Mesendoderm (in vitro differentiated cells): ENCODE measurements at regions not wholly inside any gene's neighbourhood (a gene's known extent, or its start where the extent isn't known, plus 50 kb on each side); places are given as distances from the start of the nearest gene placed in this dataset.
A peak's percentile ranks its signal among the peaks of the same experiment; 100 is the strongest.

Experiments
- DNase-seq: peaks from one replicate; pipeline ENCODE4 v3.0.0; 2013
- H2AK5ac ChIP-seq: 2 replicates; pipeline ENCODE4 v1.6.1; 2013; ENCODE audit warnings: low read length, inconsistent platforms
- H2BK120ac ChIP-seq: 2 replicates; pipeline ENCODE4 v1.6.1; 2013; ENCODE audit warnings: low read depth, mild to moderate bottlenecking, low read length, moderate library complexity, mixed read lengths
- H2BK15ac ChIP-seq: replicated peaks from 2 replicates; pipeline ENCODE4 v1.6.1; 2013; ENCODE audit warnings: low read depth, mild to moderate bottlenecking, moderate library complexity
- H2BK5ac ChIP-seq: 2 replicates; pipeline ENCODE4 v1.6.1; 2013; ENCODE audit warnings: low read length, inconsistent platforms
- H3K18ac ChIP-seq: 2 replicates; pipeline ENCODE4 v1.6.1; 2013; ENCODE audit warnings: mild to moderate bottlenecking, low read length, mixed read lengths
- H3K23ac ChIP-seq: one replicate; pipeline ENCODE4 v1.6.1; 2013; ENCODE audit warnings: low read length
- H3K27ac ChIP-seq: 2 replicates; pipeline ENCODE4 v1.5.1; 2013; ENCODE audit warnings: low read depth, mild to moderate bottlenecking, inconsistent platforms, low read length, moderate library complexity
- H3K27me3 ChIP-seq: 2 replicates; pipeline ENCODE4 v1.6.1; 2013; ENCODE audit warnings: low read length, control low read depth, mild to moderate bottlenecking, inconsistent platforms; ENCODE audit not compliant: insufficient read depth, poor library complexity
- H3K36me3 ChIP-seq: 2 replicates; pipeline ENCODE4 v1.6.1; 2013; ENCODE audit warnings: low read length, inconsistent platforms; ENCODE audit not compliant: control insufficient read depth, insufficient read depth
- H3K4ac ChIP-seq: one replicate; pipeline ENCODE4 v1.6.1; 2013; ENCODE audit warnings: low read depth, mild to moderate bottlenecking, low read length, moderate library complexity
- H3K4me1 ChIP-seq: 2 replicates; pipeline ENCODE4 v1.6.1; 2013; ENCODE audit warnings: low read depth, low read length, inconsistent platforms; ENCODE audit not compliant: control insufficient read depth
- H3K4me2 ChIP-seq: 2 replicates; pipeline ENCODE4 v1.6.1; 2013; ENCODE audit warnings: low read length
- H3K4me3 ChIP-seq: 2 replicates; pipeline ENCODE4 v1.5.1; 2013; ENCODE audit warnings: mild to moderate bottlenecking, low read length
- H3K56ac ChIP-seq: one replicate; pipeline ENCODE4 v1.6.1; 2013; ENCODE audit warnings: low read length
- H3K79me1 ChIP-seq: 2 replicates; pipeline ENCODE4 v1.6.1; 2013; ENCODE audit warnings: low read length, inconsistent platforms
- H3K79me2 ChIP-seq: 2 replicates; pipeline ENCODE4 v1.6.1; 2013; ENCODE audit warnings: mild to moderate bottlenecking, low read length; ENCODE audit not compliant: control insufficient read depth, insufficient read depth
- H3K9ac ChIP-seq: 2 replicates; pipeline ENCODE4 v1.6.1; 2013; ENCODE audit warnings: low read length, inconsistent platforms
- H4K5ac ChIP-seq: one replicate; pipeline ENCODE4 v1.6.1; 2013; ENCODE audit warnings: low read length
- H4K8ac ChIP-seq: one replicate; pipeline ENCODE4 v1.6.1; 2013; ENCODE audit warnings: low read depth, mild to moderate bottlenecking, control low read depth, low read length, moderate library complexity
- WGBS: extraction: QIAGEN DNeasy Blood & Tissue Kit; methylation state at CpG from one replicate; pipeline ENCODE4 v1.1.7; 2013; ENCODE audit warnings: low lambda C conversion rate, missing lambda C conversion rate; ENCODE audit not compliant: insufficient coverage; ENCODE audit errors: extremely low coverage; 5-methylcytosine and 5-hydroxymethylcytosine counted together

DNA sequence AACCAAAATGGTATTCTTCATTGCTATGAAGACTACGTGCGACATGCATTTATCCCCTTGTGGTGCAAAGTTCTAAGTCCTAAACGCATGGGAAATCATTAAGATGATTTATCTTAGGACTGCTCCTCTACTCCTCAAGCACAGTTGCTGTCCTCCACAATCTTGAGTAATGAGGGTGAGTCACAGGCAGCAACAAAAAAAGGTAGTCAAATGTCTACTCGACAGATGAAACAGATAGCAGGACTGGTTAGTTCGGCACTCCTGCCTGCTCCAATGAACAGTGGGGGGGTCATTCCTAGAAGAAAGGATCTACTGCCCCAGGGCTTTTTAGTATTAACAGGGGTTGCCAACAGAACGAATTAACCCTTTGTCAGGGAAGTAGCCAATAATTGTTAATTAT lies 233.7 kb upstream of the FGF13 start:
- no peak overlapping the region for H2BK15ac ChIP-seq
- no peaks in the 10 kb centered on the region for H3K79me2 ChIP-seq
- no peak overlapping the region for H3K4ac ChIP-seq
- no peak overlapping the region for H3K4me3 ChIP-seq
- H3K4me2 ChIP-seq = no peak overlapping the region
- H2AK5ac ChIP-seq = no peak overlapping the region
- H4K5ac ChIP-seq = no peak overlapping the region
- H4K8ac ChIP-seq = no peak overlapping the region
- no peaks in the 10 kb centered on the region for H3K27me3 ChIP-seq
- no peak overlapping the region for H2BK120ac ChIP-seq
- no peak overlapping the region for H2BK5ac ChIP-seq
- H3K56ac ChIP-seq = no peak overlapping the region
- no peak overlapping the region for H3K23ac ChIP-seq
- H3K4me1 ChIP-seq = no peaks in the 10 kb centered on the region
- no peak overlapping the region for H3K9ac ChIP-seq
- H3K36me3 ChIP-seq = no peaks in the 10 kb centered on the region
- H3K27ac ChIP-seq = no peak overlapping the region
- H3K18ac ChIP-seq = no peak overlapping the region
- no CpG with 5 or more reads among the region's 6 CpGs for WGBS
- no peaks in the 10 kb centered on the region for H3K79me1 ChIP-seq
- DNase-seq = peak; percentile 7

- Histone ChIP-seq H4K8ac (no peak overlapping the region), H3K4me1 (no peaks in the 10 kb centered on the region), H3K4ac (no peak overlapping the region), H3K36me3 (no peaks in the 10 kb centered on the region), H2BK120ac (no peak overlapping the region), H2BK15ac (no peak overlapping the region), H3K23ac (no peak overlapping the region), H2AK5ac (no peak overlapping the region), H2BK5ac (no peak overlapping the region), H3K4me2 (no peak overlapping the region), H3K79me1 (no peaks in the 10 kb centered on the region), H3K4me3 (no peak overlapping the region), H3K27me3 (no peaks in the 10 kb centered on the region), H3K9ac (no peak overlapping the region), H3K79me2 (no peaks in the 10 kb centered on the region), H3K56ac (no peak overlapping the region), H4K5ac (no peak overlapping the region), H3K27ac (no peak overlapping the region), H3K18ac (no peak overlapping the region)
- DNase-seq = no peak
These were observed 227.5 kb upstream of the FGF13 start for GRCh38 chrX:138939038-138939437.

DNA sequence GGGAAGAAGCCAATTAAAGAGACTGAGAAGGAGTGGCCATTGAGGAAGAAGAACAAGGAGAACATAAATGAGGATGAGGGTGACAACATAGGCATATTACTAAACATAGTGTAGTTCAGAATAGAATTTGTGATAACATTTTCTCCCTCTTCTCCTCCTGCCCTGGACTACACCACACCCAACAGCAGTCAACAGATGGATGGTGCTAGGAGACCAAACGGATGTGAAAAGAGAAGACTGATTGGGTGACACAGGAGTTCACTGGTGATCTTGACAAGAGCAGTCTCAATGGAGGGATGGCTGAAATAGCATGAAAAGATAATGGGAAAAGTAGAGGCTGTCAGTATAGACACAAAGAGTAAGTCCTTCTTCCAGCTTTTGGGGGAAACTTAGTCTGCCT lies 226.5 kb upstream of the FGF13 start:
- no peak overlapping the region for H3K4me2 ChIP-seq
- no peaks in the 10 kb centered on the region for H3K4me1 ChIP-seq
- no peaks in the 10 kb centered on the region for H3K36me3 ChIP-seq
- WGBS = no CpG with 5 or more reads among the region's 1 CpG
- no peak overlapping the region for H3K9ac ChIP-seq
- H3K27me3 ChIP-seq = no peaks in the 10 kb centered on the region
- no peak overlapping the region for H2BK120ac ChIP-seq
- H4K8ac ChIP-seq = no peak overlapping the region
- H2AK5ac ChIP-seq = no peak overlapping the region
- no peak overlapping the region for H3K23ac ChIP-seq
- DNase-seq = no peak
- H3K27ac ChIP-seq = no peak overlapping the region
- H3K4me3 ChIP-seq = no peak overlapping the region
- H3K79me1 ChIP-seq = no peaks in the 10 kb centered on the region
- no peak overlapping the region for H2BK15ac ChIP-seq
- no peaks in the 10 kb centered on the region for H3K79me2 ChIP-seq
- no peak overlapping the region for H4K5ac ChIP-seq
- H2BK5ac ChIP-seq = no peak overlapping the region
- no peak overlapping the region for H3K56ac ChIP-seq
- H3K4ac ChIP-seq = no peak overlapping the region
- no peak overlapping the region for H3K18ac ChIP-seq

GRCh38 chrX:138931212-138931611 lies 219.7 kb upstream of the FGF13 start:
- Histone ChIP-seq H3K4me2 (no peak overlapping the region), H2BK5ac (no peak overlapping the region), H2AK5ac (no peak overlapping the region), H3K36me3 (no peaks in the 10 kb centered on the region), H2BK120ac (no peak overlapping the region), H4K5ac (no peak overlapping the region), H3K27me3 (no peaks in the 10 kb centered on the region), H3K18ac (no peak overlapping the region), H3K79me1 (no peaks in the 10 kb centered on the region), H3K9ac (no peak overlapping the region), H3K4me3 (no peak overlapping the region), H3K23ac (no peak overlapping the region), H2BK15ac (no peak overlapping the region), H3K4ac (no peak overlapping the region), H4K8ac (no peak overlapping the region), H3K79me2 (no peaks in the 10 kb centered on the region), H3K27ac (no peak overlapping the region), H3K4me1 (no peaks in the 10 kb centered on the region), H3K56ac (no peak overlapping the region)
- WGBS = no CpG with 5 or more reads among the region's 2 CpGs
- no peak for DNase-seq

DNA sequence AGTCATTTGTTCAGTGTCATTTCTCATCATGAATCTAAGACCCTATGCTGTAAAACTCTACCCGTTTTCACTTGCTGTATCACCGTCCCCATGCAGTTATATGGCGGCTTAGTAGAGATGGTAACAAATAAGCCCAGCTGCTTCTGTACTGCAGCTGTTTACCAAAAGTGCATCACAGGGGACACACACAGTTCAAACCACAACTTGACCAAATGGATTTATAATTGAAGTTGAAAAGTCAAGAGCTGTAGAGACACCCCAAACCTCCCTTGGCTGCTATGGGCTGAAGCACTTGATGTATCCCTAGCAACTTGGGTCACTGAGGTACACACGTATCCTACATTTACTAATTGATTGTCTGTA lies 219.0 kb upstream of the FGF13 start:
- Histone ChIP-seq H3K9ac (no peak overlapping the region), H3K18ac (no peak overlapping the region), H3K79me1 (no peaks in the 10 kb centered on the region), H3K27me3 (no peaks in the 10 kb centered on the region), H3K23ac (no peak overlapping the region), H2BK15ac (no peak overlapping the region), H2BK5ac (no peak overlapping the region), H4K5ac (no peak overlapping the region), H3K4ac (no peak overlapping the region), H3K27ac (no peak overlapping the region), H3K4me1 (no peaks in the 10 kb centered on the region), H3K36me3 (no peaks in the 10 kb centered on the region), H3K79me2 (no peaks in the 10 kb centered on the region), H2AK5ac (no peak overlapping the region), H4K8ac (no peak overlapping the region), H3K4me2 (no peak overlapping the region), H3K4me3 (no peak overlapping the region), H2BK120ac (no peak overlapping the region), H3K56ac (no peak overlapping the region)
- DNase-seq = no peak
- WGBS = no CpG with 5 or more reads among the region's 4 CpGs

- DNase-seq = no peak
- Histone ChIP-seq H3K27ac (no peak overlapping the region), H2AK5ac (no peak overlapping the region), H2BK15ac (no peak overlapping the region), H4K5ac (no peak overlapping the region), H3K4me1 (no peaks in the 10 kb centered on the region), H3K36me3 (no peaks in the 10 kb centered on the region), H3K18ac (no peak overlapping the region), H2BK120ac (no peak overlapping the region), H3K4ac (no peak overlapping the region), H3K4me3 (no peak overlapping the region), H3K9ac (no peak overlapping the region), H4K8ac (no peak overlapping the region), H2BK5ac (no peak overlapping the region), H3K23ac (no peak overlapping the region), H3K27me3 (no peaks in the 10 kb centered on the region), H3K56ac (no peak overlapping the region), H3K4me2 (no peak overlapping the region), H3K79me1 (no peaks in the 10 kb centered on the region), H3K79me2 (no peaks in the 10 kb centered on the region)
- WGBS = no CpG with 5 or more reads among the region's 4 CpGs
These were observed 218.5 kb upstream of the FGF13 start for GRCh38 chrX:138929926-138930582.
